ENCODE measurements at regions not wholly inside any gene's neighbourhood (a gene's known extent, or its start where the extent isn't known, plus 50 kb on each side); places are given as distances from the start of the nearest gene placed in this dataset.
"Not testable (repeated sequence)": the region's sequence is repeated elsewhere in the genome, so short reads cannot be mapped to it uniquely, and the experiment has no call there.

- no peak overlapping the region for H3K4me3 Mint-ChIP-seq
- no peaks in the 10 kb centered on the region for H3K4me1 Mint-ChIP-seq
These were observed 82.2 kb upstream of the LRFN2 start for GRCh38 chr6:40669343-40669742.

GRCh38 chr6:40668203-40668602 is 81.0 kb upstream of the LRFN2 start:
- no peak for TF ChIP-seq CTCF (IDR thresholded peaks at IDR 0.05; ENCODE audit: unreplicated experiment in 3 of 3)
- H3K9me3 Mint-ChIP-seq, result peaks cover 34% of the 10 kb centered on the region
- no peaks in the 10 kb centered on the region for H3K36me3 Mint-ChIP-seq (ENCODE audit: low read depth)

More at GRCh38 chr6:40669343-40669742, 82.2 kb upstream of the LRFN2 start:
- H3K27me3 Mint-ChIP-seq (ENCODE audit: low read depth), result peaks cover 4% of the 10 kb centered on the region
- no peaks in the 10 kb centered on the region for H3K36me3 Mint-ChIP-seq (ENCODE audit: low read depth)
- H3K27ac Mint-ChIP-seq, result no peak overlapping the region
- no peak for TF ChIP-seq CTCF (IDR thresholded peaks at IDR 0.05; ENCODE audit: unreplicated experiment in 3 of 3)
- peaks cover 26% of the 10 kb centered on the region for H3K9me3 Mint-ChIP-seq

GRCh38 chr6:40666530-40666929 is 79.4 kb upstream of the LRFN2 start:
- H3K36me3 Mint-ChIP-seq (ENCODE audit: low read depth), result no peaks in the 10 kb centered on the region
- H3K4me3 Mint-ChIP-seq, result no peak overlapping the region
- H3K27ac Mint-ChIP-seq, result no peak overlapping the region
- peaks cover 36% of the 10 kb centered on the region for H3K9me3 Mint-ChIP-seq
- peaks cover 6% of the 10 kb centered on the region for H3K4me1 Mint-ChIP-seq
- H3K27me3 Mint-ChIP-seq (ENCODE audit: low read depth), result peaks cover 12% of the 10 kb centered on the region
- TF ChIP-seq CTCF (IDR thresholded peaks at IDR 0.05; ENCODE audit: unreplicated experiment in 3 of 3), result no peak

More at GRCh38 chr6:40668203-40668602, 81.0 kb upstream of the LRFN2 start:
- no peak overlapping the region for H3K27ac Mint-ChIP-seq
- no peaks in the 10 kb centered on the region for H3K4me1 Mint-ChIP-seq
- no peak overlapping the region for H3K4me3 Mint-ChIP-seq
- peaks cover 7% of the 10 kb centered on the region for H3K27me3 Mint-ChIP-seq (ENCODE audit: low read depth)

GRCh38 chr6:40661726-40662125 is 74.6 kb upstream of the LRFN2 start:
- Mint-ChIP-seq H3K27me3 (ENCODE audit: low read depth) (peaks cover 43% of the 10 kb centered on the region), H3K4me3 (no peak overlapping the region), H3K9me3 (peaks cover 28% of the 10 kb centered on the region), H3K36me3 (ENCODE audit: low read depth) (no peaks in the 10 kb centered on the region), H3K27ac (no peak overlapping the region), H3K4me1 (peaks cover 6% of the 10 kb centered on the region)
- no peak for TF ChIP-seq CTCF (IDR thresholded peaks at IDR 0.05; ENCODE audit: unreplicated experiment in 3 of 3)

- H3K36me3 Mint-ChIP-seq (ENCODE audit: low read depth); H3K4me1 Mint-ChIP-seq; H3K9me3 Mint-ChIP-seq; H3K27ac Mint-ChIP-seq; H3K4me3 Mint-ChIP-seq: not testable (repeated sequence)
- H3K27me3 Mint-ChIP-seq (ENCODE audit: low read depth), result peaks cover 35% of the 10 kb centered on the region
These were observed 69.6 kb upstream of the LRFN2 start for GRCh38 chr6:40656772-40657171.

- peaks cover 27% of the 10 kb centered on the region for H3K27me3 Mint-ChIP-seq (ENCODE audit: low read depth)
- TF ChIP-seq CTCF (IDR thresholded peaks at IDR 0.05; ENCODE audit: unreplicated experiment in 3 of 3), result no peak
- no peak overlapping the region for H3K27ac Mint-ChIP-seq
- peaks cover 3% of the 10 kb centered on the region for H3K4me1 Mint-ChIP-seq
- no peaks in the 10 kb centered on the region for H3K36me3 Mint-ChIP-seq (ENCODE audit: low read depth)
- no peaks in the 10 kb centered on the region for H3K9me3 Mint-ChIP-seq
- no peak overlapping the region for H3K4me3 Mint-ChIP-seq
These were observed 67.7 kb upstream of the LRFN2 start for GRCh38 chr6:40654828-40655227.
